Posterior vena cava (tissue), 2 donors: ENCODE measurements at regions not wholly inside any gene's neighbourhood (a gene's known extent, or its start where the extent isn't known, plus 50 kb on each side); places are given as distances from the start of the nearest gene placed in this dataset.
"Not testable (repeated sequence)": the region's sequence is repeated elsewhere in the genome, so short reads cannot be mapped to it uniquely, and the experiment has no call there.

Experiments
- DNase-seq: peaks from one replicate; pipeline ENCODE4 v3.0.0-alpha.2; 2020; ENCODE audit warnings: low spot score
- intact Hi-C, 2 donors: fragments of 100-400 bp; cut with DNase I; formaldehyde crosslinking; loops; one replicate each; pipeline versions ENCODE4 v1.14.1 to v1.14.2; 2022 to 2023
- donor health status: DM: yes; HTN: yes; CAD: no.
- donor health status: DM: yes; HTN: yes; CAD: no.

- intact Hi-C loops: no loop called here
- DNase-seq: no peak
Measured at GRCh38 chr4:106548446-106549044, 180.0 kb upstream of the GIMD1 start.

GRCh38 chr4:106546370-106546769 is 177.8 kb upstream of the GIMD1 start:
- intact Hi-C loops: no loop called here
- DNase-seq: no peak

GRCh38 chr4:106542609-106543008 is 174.0 kb upstream of the GIMD1 start:
- intact Hi-C loops, DNase-seq: not testable (repeated sequence)

- intact Hi-C loops: no loop called here
- DNase-seq: no peak
Measured at GRCh38 chr4:106541253-106541652, 172.7 kb upstream of the GIMD1 start.

- no peak for DNase-seq
- intact Hi-C loops: no loop called here
Measured at GRCh38 chr4:106530821-106531220, 162.2 kb upstream of the GIMD1 start.

GRCh38 chr4:106530024-106530361 is 161.4 kb upstream of the GIMD1 start:
- intact Hi-C loops: no loop called here
- DNase-seq: no peak

GRCh38 chr4:106529348-106530023 is 160.9 kb upstream of the GIMD1 start:
- intact Hi-C loops: no loop called here
- DNase-seq: no peak

GRCh38 chr4:106527316-106527715 is 158.7 kb upstream of the GIMD1 start:
- intact Hi-C loops: no loop called here
- no peak for DNase-seq

- intact Hi-C loops: not testable (repeated sequence)
Measured at GRCh38 chr4:106525425-106525824, 156.8 kb upstream of the GIMD1 start.

GRCh38 chr4:106524772-106525171 is 156.2 kb upstream of the GIMD1 start:
- DNase-seq, intact Hi-C loops: not testable (repeated sequence)

More at GRCh38 chr4:106525425-106525824, 156.8 kb upstream of the GIMD1 start:
- DNase-seq: not testable (repeated sequence)

GRCh38 chr4:106522839-106523238 is 154.3 kb upstream of the GIMD1 start:
- intact Hi-C loops: no loop called here
- no peak for DNase-seq

GRCh38 chr4:106512706-106513105 is 144.1 kb upstream of the GIMD1 start:
- intact Hi-C loops: no loop called here
- DNase-seq: no peak

- intact Hi-C loops: no loop called here
- DNase-seq: no peak
Measured at GRCh38 chr4:106507440-106507839, 138.9 kb upstream of the GIMD1 start.

- no peak for DNase-seq
- intact Hi-C loops: no loop called here
Measured at GRCh38 chr4:106503116-106504050, 134.8 kb upstream of the GIMD1 start.

- DNase-seq: no peak
- intact Hi-C loops: no loop called here
Measured at GRCh38 chr4:106502106-106502699, 133.6 kb upstream of the GIMD1 start.

- intact Hi-C loops: no loop called here
Measured at GRCh38 chr4:106497271-106497670, 128.7 kb upstream of the GIMD1 start.

GRCh38 chr4:106496061-106496460 is 127.5 kb upstream of the GIMD1 start:
- intact Hi-C loops: no loop called here
- DNase-seq: no peak

More at GRCh38 chr4:106497271-106497670, 128.7 kb upstream of the GIMD1 start:
- DNase-seq: no peak

- DNase-seq: no peak
- intact Hi-C loops: no loop called here
Measured at GRCh38 chr4:106495476-106495875, 126.9 kb upstream of the GIMD1 start.

- no peak for DNase-seq
- intact Hi-C loops: no loop called here
Measured at GRCh38 chr4:106494066-106494465, 125.5 kb upstream of the GIMD1 start.

GRCh38 chr4:106493086-106493485 is 124.5 kb upstream of the GIMD1 start:
- intact Hi-C loops: no loop called here
- no peak for DNase-seq
